Vagina (tissue), 2 donors: ENCODE measurements at regions not wholly inside any gene's neighbourhood (a gene's known extent, or its start where the extent isn't known, plus 50 kb on each side); places are given as distances from the start of the nearest gene placed in this dataset.
"Not testable (repeated sequence)": the region's sequence is repeated elsewhere in the genome, so short reads cannot be mapped to it uniquely, and the experiment has no call there.

Experiments
- DNase-seq, 2 donors: peaks; one replicate each; pipeline ENCODE4 v3.0.0-alpha.2; 2017; ENCODE audit errors: extremely low spot score in 2 of 2
- H3K27ac ChIP-seq: fragments of 200-600 bp; sonication (generic); one replicate; pipeline ENCODE4 v1.5.1; 2019
- H3K27me3 ChIP-seq: fragments of 200-600 bp; sonication (generic); one replicate; pipeline ENCODE4 v1.5.1; 2019
- H3K36me3 ChIP-seq, 2 donors: fragments of 200-600 bp; sonication (generic); one replicate each; pipeline ENCODE4 v1.5.1; 2017 to 2019
- H3K4me1 ChIP-seq: fragments of 200-600 bp; sonication (generic); one replicate; pipeline ENCODE4 v1.5.1; 2019
- H3K4me3 ChIP-seq, 2 donors: fragments of 200-600 bp; sonication (generic); 1 replicate in 1 of 2; 2 replicates in 1 of 2; pipeline ENCODE4 v1.5.1; 2016 to 2019
- H3K9me3 ChIP-seq: fragments of 200-600 bp; sonication (generic); one replicate; pipeline ENCODE4 v1.5.1; 2019
- CTCF ChIP-seq, 3 experiments: fragments of 450-650 bp in 2 of 3; fragments of 200-600 bp in 1 of 3; sonication (generic) in 1 of 3; IDR thresholded peaks; one replicate each; pipeline ENCODE4 v1.5.1; 2017 to 2019; ENCODE audit warnings: antibody characterized with exemption in 3 of 3, mild to moderate bottlenecking in 2 of 3, moderate library complexity in 2 of 3
- POLR2A ChIP-seq, 2 donors: fragments of 450-650 bp; IDR thresholded peaks; one replicate each; pipeline ENCODE4 v1.6.1; 2017; ENCODE audit warnings: antibody characterized with exemption in 2 of 2, mild to moderate bottlenecking in 2 of 2, moderate library complexity in 2 of 2
- POLR2AphosphoS5 ChIP-seq, 2 donors: sonication (generic); formaldehyde crosslinking; IDR thresholded peaks; one replicate each; pipeline ENCODE4 v1.9.0; 2017; ENCODE audit warnings: antibody characterized with exemption in 2 of 2, mild to moderate bottlenecking in 2 of 2, low read depth in 1 of 2; ENCODE audit not compliant: insufficient read depth in 1 of 2
- intact Hi-C: fragments of 100-400 bp; cut with DNase I; formaldehyde crosslinking; loops from one replicate; pipeline ENCODE4 v1.15.1; 2023

GRCh38 chr9:75358846-75359245 is 270.5 kb downstream of the OSTF1 start:
- H3K4me3 ChIP-seq = no peak overlapping the region
- no peaks in the 10 kb centered on the region for H3K9me3 ChIP-seq
- intact Hi-C loops = no loop called here
- no peaks in the 10 kb centered on the region for H3K27me3 ChIP-seq
- no peak for DNase-seq
- H3K36me3 ChIP-seq = no peaks in the 10 kb centered on the region
- H3K4me1 ChIP-seq = no peaks in the 10 kb centered on the region
- no peak for TF ChIP-seq POLR2A (IDR thresholded peaks at IDR 0.05)
- TF ChIP-seq POLR2AphosphoS5 (IDR thresholded peaks at IDR 0.05; ENCODE audit: insufficient read depth in 1 of 2, low read depth in 1 of 2) = no peak
- no peak overlapping the region for H3K27ac ChIP-seq

- intact Hi-C loops = no loop called here
- H3K36me3 ChIP-seq = no peaks in the 10 kb centered on the region
- no peak for TF ChIP-seq POLR2A (IDR thresholded peaks at IDR 0.05)
- TF ChIP-seq CTCF (IDR thresholded peaks at IDR 0.05) = no peak
- TF ChIP-seq POLR2AphosphoS5 (IDR thresholded peaks at IDR 0.05; ENCODE audit: insufficient read depth in 1 of 2, low read depth in 1 of 2) = no peak
- H3K4me1 ChIP-seq = no peaks in the 10 kb centered on the region
- no peaks in the 10 kb centered on the region for H3K27me3 ChIP-seq
- no peak overlapping the region for H3K4me3 ChIP-seq
- H3K27ac ChIP-seq = no peak overlapping the region
- no peak for DNase-seq
- H3K9me3 ChIP-seq = no peaks in the 10 kb centered on the region
Measured at GRCh38 chr9:75359638-75360037, 271.3 kb downstream of the OSTF1 start.

- Histone ChIP-seq H3K4me1 (no peaks in the 10 kb centered on the region), H3K27me3 (no peaks in the 10 kb centered on the region), H3K4me3 (no peak overlapping the region), H3K9me3 (no peaks in the 10 kb centered on the region), H3K27ac (no peak overlapping the region), H3K36me3 (no peaks in the 10 kb centered on the region)
- DNase-seq = no peak
- no peak for TF ChIP-seq POLR2AphosphoS5 (IDR thresholded peaks at IDR 0.05; ENCODE audit: insufficient read depth in 1 of 2, low read depth in 1 of 2)
- no peak for TF ChIP-seq POLR2A (IDR thresholded peaks at IDR 0.05)
- TF ChIP-seq CTCF (IDR thresholded peaks at IDR 0.05) = no peak
- intact Hi-C loops = no loop called here
Measured at GRCh38 chr9:75360252-75360651, 271.9 kb downstream of the OSTF1 start.

- H3K4me1 ChIP-seq, H3K9me3 ChIP-seq, intact Hi-C loops, DNase-seq, H3K4me3 ChIP-seq, H3K27me3 ChIP-seq, H3K36me3 ChIP-seq, H3K27ac ChIP-seq: not testable (repeated sequence)
Measured at GRCh38 chr9:75362446-75362845, 274.1 kb downstream of the OSTF1 start.

GRCh38 chr9:75365196-75365595 is 276.9 kb downstream of the OSTF1 start:
- no peak overlapping the region for H3K4me3 ChIP-seq
- no peaks in the 10 kb centered on the region for H3K36me3 ChIP-seq
- H3K4me1 ChIP-seq = peaks cover 7% of the 10 kb centered on the region
- TF ChIP-seq CTCF (IDR thresholded peaks at IDR 0.05) (no peak), POLR2A (IDR thresholded peaks at IDR 0.05) (no peak), POLR2AphosphoS5 (IDR thresholded peaks at IDR 0.05; ENCODE audit: insufficient read depth in 1 of 2, low read depth in 1 of 2) (no peak)
- no peak overlapping the region for H3K27ac ChIP-seq
- no peaks in the 10 kb centered on the region for H3K9me3 ChIP-seq
- intact Hi-C loops = no loop called here
- DNase-seq = no peak
- no peaks in the 10 kb centered on the region for H3K27me3 ChIP-seq

GRCh38 chr9:75369989-75370388 is 281.7 kb downstream of the OSTF1 start:
- no peaks in the 10 kb centered on the region for H3K36me3 ChIP-seq
- H3K27me3 ChIP-seq = no peaks in the 10 kb centered on the region
- intact Hi-C loops = no loop called here
- peak overlapping the region; percentile 24 for H3K27ac ChIP-seq
- H3K4me3 ChIP-seq = no peak overlapping the region
- H3K4me1 ChIP-seq = peaks cover 11% of the 10 kb centered on the region
- DNase-seq = no peak
- H3K9me3 ChIP-seq = no peaks in the 10 kb centered on the region
- TF ChIP-seq CTCF (IDR thresholded peaks at IDR 0.05) = no peak
- TF ChIP-seq POLR2AphosphoS5 (IDR thresholded peaks at IDR 0.05; ENCODE audit: insufficient read depth in 1 of 2, low read depth in 1 of 2) = no peak
- no peak for TF ChIP-seq POLR2A (IDR thresholded peaks at IDR 0.05)
